ENCODE measurements at regions not wholly inside any gene's neighbourhood (a gene's known extent, or its start where the extent isn't known, plus 50 kb on each side); places are given as distances from the start of the nearest gene placed in this dataset.

DNA sequence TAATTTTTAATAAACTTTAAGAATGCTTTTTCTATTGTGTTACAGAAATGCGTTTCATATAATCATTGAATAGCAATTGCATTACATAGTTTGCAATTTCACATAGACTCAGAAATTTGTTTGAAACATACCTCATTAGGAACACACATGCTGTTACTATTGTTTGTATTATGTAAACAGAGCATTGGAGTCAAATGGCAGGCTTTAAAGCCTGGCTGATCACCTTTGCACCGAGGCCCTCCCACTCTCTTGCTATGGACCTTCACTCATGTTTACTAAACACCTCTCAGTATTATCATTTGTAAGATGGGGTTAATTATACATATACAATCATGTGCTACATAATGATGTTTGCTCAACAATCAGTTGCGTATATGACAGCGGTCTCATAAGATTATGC, 203.6 kb upstream of the NPSR1 start:
- no peaks in the 10 kb centered on the region for H3K4me1 Mint-ChIP-seq (ENCODE audit: low read depth)
- no peak for DNase-seq (ENCODE audit: low spot score)
- H3K27me3 Mint-ChIP-seq (ENCODE audit: low read depth), result no peaks in the 10 kb centered on the region
- H3K4me3 Mint-ChIP-seq, result no peak overlapping the region
- no peaks in the 10 kb centered on the region for H3K36me3 Mint-ChIP-seq (ENCODE audit: low read depth)
- H3K27ac Mint-ChIP-seq, result no peak overlapping the region
- peaks cover 25% of the 10 kb centered on the region for H3K9me3 Mint-ChIP-seq

DNA sequence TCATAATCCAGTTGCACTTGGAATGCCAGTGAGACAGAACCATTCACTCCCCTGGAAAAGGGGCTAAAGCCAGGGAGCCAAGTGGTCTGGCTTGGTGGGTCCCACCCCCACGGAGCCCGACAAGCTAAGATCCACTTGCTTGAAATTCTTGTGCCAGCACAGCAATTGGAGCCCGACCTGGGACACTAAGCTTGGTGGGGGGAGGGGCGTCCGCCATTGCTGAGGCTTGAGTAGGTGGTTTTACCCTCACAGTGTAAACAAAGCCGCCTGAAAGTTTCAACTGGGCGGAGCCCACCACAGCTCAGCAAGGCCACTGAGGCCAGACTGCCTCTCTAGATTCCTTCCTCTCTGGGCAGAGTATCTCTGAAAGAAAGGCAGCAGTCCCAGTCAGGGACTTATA, 200.7 kb upstream of the NPSR1 start:
- H3K4me1 Mint-ChIP-seq (ENCODE audit: low read depth), result no peaks in the 10 kb centered on the region
- DNase-seq (ENCODE audit: low spot score), result no peak
- no peak overlapping the region for H3K4me3 Mint-ChIP-seq
- peaks cover 27% of the 10 kb centered on the region for H3K9me3 Mint-ChIP-seq
- H3K36me3 Mint-ChIP-seq (ENCODE audit: low read depth), result no peaks in the 10 kb centered on the region
- no peaks in the 10 kb centered on the region for H3K27me3 Mint-ChIP-seq (ENCODE audit: low read depth)
- no peak overlapping the region for H3K27ac Mint-ChIP-seq

DNA sequence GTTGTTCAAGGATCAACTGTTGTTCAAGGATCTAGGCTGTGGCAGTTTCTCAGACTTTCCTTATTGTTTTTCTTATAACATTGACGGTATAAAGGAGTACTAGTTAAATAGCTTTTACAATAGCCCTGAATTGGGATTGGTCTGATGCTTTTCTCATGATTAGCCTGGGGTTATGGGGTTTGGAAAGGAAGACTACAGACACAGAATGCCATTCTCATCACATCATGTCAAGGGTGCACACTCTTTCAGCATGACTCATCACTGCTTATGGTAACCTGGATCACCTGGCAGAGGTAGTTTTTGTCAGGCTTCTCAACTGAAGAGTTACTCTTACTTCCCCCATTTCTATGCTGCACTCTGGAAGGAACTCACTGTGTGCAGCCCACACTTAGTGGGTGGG, 194.2 kb upstream of the NPSR1 start:
- H3K27me3 Mint-ChIP-seq (ENCODE audit: low read depth), result no peaks in the 10 kb centered on the region
- no peaks in the 10 kb centered on the region for H3K36me3 Mint-ChIP-seq (ENCODE audit: low read depth)
- no peak for DNase-seq (ENCODE audit: low spot score)
- H3K4me1 Mint-ChIP-seq (ENCODE audit: low read depth), result no peaks in the 10 kb centered on the region
- H3K9me3 Mint-ChIP-seq, result peaks cover 38% of the 10 kb centered on the region
- H3K4me3 Mint-ChIP-seq, result no peak overlapping the region
- no peak overlapping the region for H3K27ac Mint-ChIP-seq

DNA sequence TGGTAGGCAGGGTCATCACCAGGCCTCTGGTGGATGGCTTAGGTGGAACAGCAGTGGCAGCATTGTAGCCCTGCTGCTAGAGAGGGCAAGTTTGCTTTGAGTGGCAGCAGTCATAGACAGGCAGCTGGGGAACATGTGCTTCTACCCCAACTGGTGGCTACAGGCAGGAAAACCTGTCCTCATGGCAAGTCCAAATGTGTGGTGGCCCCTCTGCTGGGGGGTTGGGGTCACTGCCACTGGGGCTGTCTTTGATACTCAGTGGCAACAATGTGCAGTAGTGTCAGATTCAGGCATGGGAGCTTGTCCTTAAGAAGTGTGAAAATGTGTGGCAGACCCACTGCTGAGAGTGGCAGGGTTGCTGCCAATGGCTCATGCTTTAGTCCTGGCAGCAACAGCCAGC, 186.2 kb upstream of the NPSR1 start:
- Mint-ChIP-seq H3K4me3 (no peak overlapping the region), H3K36me3 (ENCODE audit: low read depth) (no peaks in the 10 kb centered on the region), H3K27ac (no peak overlapping the region), H3K9me3 (peaks cover 33% of the 10 kb centered on the region), H3K27me3 (ENCODE audit: low read depth) (no peaks in the 10 kb centered on the region), H3K4me1 (ENCODE audit: low read depth) (no peaks in the 10 kb centered on the region)
- DNase-seq (ENCODE audit: low spot score), result no peak

DNA sequence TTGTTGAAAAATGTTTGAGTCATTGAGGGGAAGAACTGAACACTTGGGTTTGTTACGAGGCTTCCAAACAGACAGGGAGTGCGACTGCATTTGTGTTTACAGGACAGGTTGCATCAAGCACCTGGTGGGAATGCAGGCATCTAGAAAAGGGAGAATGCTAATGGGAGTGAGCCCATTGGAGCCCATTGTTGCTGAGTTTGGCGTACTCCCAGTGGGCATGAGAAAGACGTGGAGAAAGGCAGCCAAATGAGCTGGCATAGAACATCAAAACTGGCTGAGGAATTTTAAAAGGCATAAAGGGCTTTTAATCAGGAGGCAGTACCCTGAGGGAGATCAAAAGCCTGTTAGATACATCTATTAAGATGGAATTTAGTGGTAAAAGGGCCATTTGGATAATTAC, 171.6 kb upstream of the NPSR1 start:
- no peak for DNase-seq (ENCODE audit: low spot score)
- H3K4me3 Mint-ChIP-seq, result no peak overlapping the region
- no peaks in the 10 kb centered on the region for H3K27me3 Mint-ChIP-seq (ENCODE audit: low read depth)
- H3K36me3 Mint-ChIP-seq (ENCODE audit: low read depth), result no peaks in the 10 kb centered on the region
- H3K27ac Mint-ChIP-seq, result no peak overlapping the region
- H3K9me3 Mint-ChIP-seq, result peaks cover 35% of the 10 kb centered on the region
- no peaks in the 10 kb centered on the region for H3K4me1 Mint-ChIP-seq (ENCODE audit: low read depth)

DNA sequence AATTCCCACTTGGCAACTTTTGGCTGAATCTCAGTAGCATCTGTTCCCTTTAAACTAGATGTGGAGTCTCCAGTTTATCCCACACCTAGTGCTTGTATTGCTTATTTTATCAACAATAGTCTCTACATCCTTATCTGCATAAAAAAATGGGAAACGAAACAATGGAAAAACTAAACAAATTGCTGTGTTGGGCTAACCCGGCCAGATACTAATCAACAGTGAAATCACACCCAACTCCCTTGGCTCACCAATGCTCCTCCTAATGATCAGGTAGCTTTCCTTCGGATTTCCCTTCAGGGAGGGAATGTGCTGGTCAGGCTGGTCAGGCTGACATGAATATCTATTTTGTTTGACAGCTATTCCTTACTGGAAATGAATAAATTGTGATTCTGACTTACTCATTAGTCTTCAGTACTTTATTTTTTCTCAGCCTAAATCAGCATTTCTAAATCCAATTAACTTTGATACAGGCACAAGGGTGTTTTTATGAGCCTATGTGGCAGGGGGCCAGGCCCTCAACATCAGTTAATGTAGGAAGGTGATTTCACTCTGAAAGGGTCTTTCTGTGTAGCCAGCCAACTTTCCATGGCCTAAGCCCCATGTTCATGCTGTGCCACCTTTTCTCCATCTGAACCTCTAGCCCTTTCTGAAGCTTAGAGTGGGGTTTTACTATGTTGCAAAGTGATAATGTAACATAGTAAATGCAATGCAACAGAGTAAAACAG, 170.5 kb upstream of the NPSR1 start:
- Mint-ChIP-seq H3K9me3 (peaks cover 38% of the 10 kb centered on the region), H3K4me3 (no peak overlapping the region), H3K4me1 (ENCODE audit: low read depth) (no peaks in the 10 kb centered on the region), H3K36me3 (ENCODE audit: low read depth) (no peaks in the 10 kb centered on the region), H3K27me3 (ENCODE audit: low read depth) (no peaks in the 10 kb centered on the region), H3K27ac (no peak overlapping the region)
- DNase-seq (ENCODE audit: low spot score), result no peak

DNA sequence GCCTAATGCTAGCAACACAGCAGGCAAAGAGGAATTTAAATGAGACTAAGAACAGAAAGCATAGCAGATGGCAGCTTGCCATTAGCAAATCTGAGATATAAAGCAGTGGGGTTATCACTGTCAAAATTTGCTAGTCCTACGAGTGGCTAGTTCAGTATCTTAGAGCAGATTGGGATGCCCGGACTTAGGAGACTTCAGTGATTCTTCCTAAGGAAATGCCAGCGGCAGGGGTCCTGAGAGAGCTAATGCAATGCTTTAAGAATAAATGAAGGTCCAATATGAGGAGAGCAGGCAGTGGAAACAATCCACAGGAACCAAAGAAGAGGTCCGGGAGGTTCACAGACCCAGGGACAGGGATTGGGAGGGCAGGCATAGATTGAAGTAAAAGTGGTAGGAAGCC, 169.3 kb upstream of the NPSR1 start:
- no peak overlapping the region for H3K4me3 Mint-ChIP-seq

DNA sequence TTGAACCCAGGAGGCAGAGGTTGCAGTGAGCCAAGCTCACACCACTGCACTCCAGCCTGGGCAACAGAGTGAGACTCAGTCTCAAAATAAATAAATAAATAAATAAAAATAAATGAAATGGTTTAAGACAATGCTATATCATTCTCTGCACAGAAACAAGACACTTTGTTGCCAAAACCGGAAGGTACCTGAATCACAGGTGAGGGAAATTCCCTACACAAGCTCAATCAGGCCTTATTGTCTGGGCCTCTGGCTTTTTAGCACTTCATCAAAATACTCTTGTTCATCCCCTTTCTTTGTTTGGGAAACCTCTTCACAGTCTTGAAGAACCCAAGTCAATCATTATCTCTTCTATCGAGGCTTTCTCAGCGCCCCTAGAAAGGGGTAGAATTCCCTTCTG, 166.1 kb upstream of the NPSR1 start:
- no peaks in the 10 kb centered on the region for H3K36me3 Mint-ChIP-seq (ENCODE audit: low read depth)
- H3K9me3 Mint-ChIP-seq, result peaks cover 31% of the 10 kb centered on the region
- no peak overlapping the region for H3K27ac Mint-ChIP-seq
- H3K27me3 Mint-ChIP-seq (ENCODE audit: low read depth), result no peaks in the 10 kb centered on the region
- no peaks in the 10 kb centered on the region for H3K4me1 Mint-ChIP-seq (ENCODE audit: low read depth)
- DNase-seq (ENCODE audit: low spot score), result no peak
- H3K4me3 Mint-ChIP-seq, result no peak overlapping the region

More for the DNA sequence above, 169.3 kb upstream of the NPSR1 start:
- Mint-ChIP-seq H3K27me3 (ENCODE audit: low read depth) (no peaks in the 10 kb centered on the region), H3K27ac (no peak overlapping the region), H3K36me3 (ENCODE audit: low read depth) (no peaks in the 10 kb centered on the region), H3K4me1 (ENCODE audit: low read depth) (no peaks in the 10 kb centered on the region), H3K9me3 (peaks cover 39% of the 10 kb centered on the region)
- DNase-seq (ENCODE audit: low spot score), result no peak

DNA sequence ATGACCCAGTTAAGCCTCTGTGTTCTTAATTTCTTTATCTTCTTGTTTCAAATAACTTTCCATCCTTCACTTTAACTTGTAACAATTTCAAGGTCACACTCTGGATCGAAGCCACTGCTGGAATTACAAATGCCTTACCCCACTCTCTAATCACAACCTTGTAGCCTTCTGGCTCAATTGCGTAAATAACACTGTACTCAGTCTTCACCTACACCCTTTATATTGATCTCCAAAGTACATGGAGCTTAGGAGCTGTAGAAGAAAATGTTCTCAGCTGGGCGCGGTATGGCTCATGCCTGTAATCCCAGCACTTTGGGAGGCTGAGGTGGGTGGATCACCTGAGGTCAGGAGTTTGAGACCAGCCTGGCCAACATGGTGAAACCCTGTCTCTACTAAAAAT, 164.3 kb upstream of the NPSR1 start:
- DNase-seq (ENCODE audit: low spot score), result no peak
- Mint-ChIP-seq H3K9me3 (peaks cover 27% of the 10 kb centered on the region), H3K27me3 (ENCODE audit: low read depth) (no peaks in the 10 kb centered on the region), H3K4me1 (ENCODE audit: low read depth) (no peaks in the 10 kb centered on the region), H3K36me3 (ENCODE audit: low read depth) (no peaks in the 10 kb centered on the region), H3K4me3 (no peak overlapping the region), H3K27ac (no peak overlapping the region)

DNA sequence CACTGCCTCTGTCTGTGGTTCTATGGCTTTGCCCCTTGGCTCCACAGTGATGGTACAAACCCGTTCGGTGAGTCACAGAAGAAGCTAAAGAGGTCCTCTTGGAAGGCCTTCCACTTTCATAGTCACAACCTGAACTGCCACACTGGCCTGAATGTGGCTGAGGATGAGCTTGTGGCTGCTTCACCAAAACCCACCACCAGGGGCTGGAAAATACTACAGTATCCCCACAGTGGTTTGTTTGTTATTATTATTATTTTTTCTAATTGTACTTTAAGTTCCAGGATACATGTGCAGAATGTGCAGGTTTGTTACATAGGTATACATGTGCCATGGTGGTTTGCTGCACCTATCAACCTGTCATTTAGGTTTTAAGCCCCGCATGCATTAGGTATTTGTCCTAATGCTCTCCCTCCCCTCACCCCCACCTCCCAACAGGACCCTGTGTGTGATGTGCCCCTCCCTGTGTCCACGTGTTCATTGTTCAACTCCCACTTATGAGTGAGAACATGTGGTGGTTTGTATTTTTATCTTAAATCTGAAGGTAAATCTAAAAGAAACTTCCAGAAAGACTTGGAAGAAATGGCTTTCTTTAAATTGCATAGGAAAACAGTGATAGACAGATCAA, 160.8 kb upstream of the NPSR1 start:
- Mint-ChIP-seq H3K36me3 (ENCODE audit: low read depth) (no peaks in the 10 kb centered on the region), H3K27me3 (ENCODE audit: low read depth) (no peaks in the 10 kb centered on the region), H3K27ac (no peak overlapping the region), H3K4me3 (no peak overlapping the region), H3K4me1 (ENCODE audit: low read depth) (no peaks in the 10 kb centered on the region), H3K9me3 (peaks cover 11% of the 10 kb centered on the region)
- no peak for DNase-seq (ENCODE audit: low spot score)

DNA sequence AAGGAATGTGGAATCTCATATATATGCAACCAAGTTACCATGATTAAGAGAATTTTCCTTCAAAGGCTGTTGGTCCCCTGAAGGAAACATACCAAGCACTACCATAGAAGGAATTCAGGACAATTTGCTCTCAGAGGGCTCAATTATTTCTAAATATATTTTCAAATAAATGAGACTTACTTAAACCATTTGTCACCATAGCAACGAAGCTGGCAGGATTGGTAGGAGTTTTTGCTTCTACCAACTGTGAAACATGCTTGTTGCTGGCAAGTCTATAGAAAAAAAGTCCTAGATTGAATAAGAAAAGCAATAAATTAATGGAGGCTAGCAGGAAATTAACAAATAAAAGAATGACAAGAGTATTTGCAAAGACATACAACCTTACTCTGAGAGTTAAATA, 156.9 kb upstream of the NPSR1 start:
- no peak for DNase-seq (ENCODE audit: low spot score)
- H3K9me3 Mint-ChIP-seq, result no peaks in the 10 kb centered on the region
- H3K27ac Mint-ChIP-seq, result no peak overlapping the region
- no peaks in the 10 kb centered on the region for H3K36me3 Mint-ChIP-seq (ENCODE audit: low read depth)
- H3K4me3 Mint-ChIP-seq, result no peak overlapping the region
- no peaks in the 10 kb centered on the region for H3K27me3 Mint-ChIP-seq (ENCODE audit: low read depth)
- no peaks in the 10 kb centered on the region for H3K4me1 Mint-ChIP-seq (ENCODE audit: low read depth)

DNA sequence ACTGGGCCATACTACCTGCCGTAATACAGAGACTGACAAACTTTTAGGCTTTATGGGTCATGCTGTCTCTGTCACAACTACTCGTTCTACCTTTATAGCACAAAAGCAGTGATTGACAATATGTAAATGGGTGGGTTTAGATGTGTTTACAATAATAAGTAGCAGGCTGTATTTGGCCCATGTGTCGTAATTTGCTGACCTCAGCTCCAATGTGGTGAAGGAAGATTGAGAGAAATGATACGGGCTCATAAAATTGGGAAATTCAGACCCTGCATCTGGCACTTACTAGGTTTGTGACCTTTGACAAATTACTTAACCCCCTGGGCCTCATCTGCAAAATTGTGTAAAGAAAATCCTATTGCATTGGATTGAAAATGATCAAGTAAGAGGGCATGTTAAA, 150.8 kb upstream of the NPSR1 start:
- peaks cover 6% of the 10 kb centered on the region for H3K9me3 Mint-ChIP-seq
- H3K4me3 Mint-ChIP-seq, result no peak overlapping the region
- no peak overlapping the region for H3K27ac Mint-ChIP-seq
- H3K36me3 Mint-ChIP-seq (ENCODE audit: low read depth), result no peaks in the 10 kb centered on the region
- no peaks in the 10 kb centered on the region for H3K4me1 Mint-ChIP-seq (ENCODE audit: low read depth)
- no peak for DNase-seq (ENCODE audit: low spot score)
- H3K27me3 Mint-ChIP-seq (ENCODE audit: low read depth), result no peaks in the 10 kb centered on the region

DNA sequence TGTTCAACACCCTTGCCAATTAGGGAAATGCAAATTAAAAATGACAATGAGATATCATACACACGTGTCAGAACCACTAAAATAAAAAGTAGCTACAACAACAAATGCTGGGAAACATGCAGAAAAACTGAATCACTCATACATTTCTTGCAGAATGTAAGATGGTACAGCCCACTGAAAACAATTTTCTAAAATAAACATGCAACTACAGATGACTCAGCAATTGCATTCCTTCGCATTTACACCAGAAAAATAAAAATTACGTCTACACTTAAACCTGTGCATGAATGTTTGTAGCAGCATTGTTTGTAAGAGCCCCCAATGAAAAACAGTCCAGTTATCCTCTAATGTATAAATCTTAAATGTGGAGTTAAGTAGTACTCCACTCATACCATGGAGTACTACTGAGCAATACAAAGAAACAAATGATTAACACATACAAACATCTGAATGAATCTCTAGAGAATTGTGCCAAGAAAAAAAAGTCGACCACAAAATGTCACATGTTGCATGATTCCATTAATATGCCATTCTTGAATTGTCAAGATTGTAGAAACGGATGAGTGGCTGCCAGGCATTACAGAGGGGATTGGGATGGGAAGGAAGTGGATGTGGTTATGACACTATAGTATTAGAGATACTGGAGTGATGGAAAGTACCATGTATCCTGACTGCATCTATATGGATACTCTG, 134.6 kb upstream of the NPSR1 start:
- H3K9me3 Mint-ChIP-seq, result peaks cover 33% of the 10 kb centered on the region
- H3K27ac Mint-ChIP-seq, result no peak overlapping the region
- H3K27me3 Mint-ChIP-seq (ENCODE audit: low read depth), result no peaks in the 10 kb centered on the region
- no peak for DNase-seq (ENCODE audit: low spot score)
- no peak overlapping the region for H3K4me3 Mint-ChIP-seq
- H3K4me1 Mint-ChIP-seq (ENCODE audit: low read depth), result no peaks in the 10 kb centered on the region
- H3K36me3 Mint-ChIP-seq (ENCODE audit: low read depth), result no peaks in the 10 kb centered on the region

DNA sequence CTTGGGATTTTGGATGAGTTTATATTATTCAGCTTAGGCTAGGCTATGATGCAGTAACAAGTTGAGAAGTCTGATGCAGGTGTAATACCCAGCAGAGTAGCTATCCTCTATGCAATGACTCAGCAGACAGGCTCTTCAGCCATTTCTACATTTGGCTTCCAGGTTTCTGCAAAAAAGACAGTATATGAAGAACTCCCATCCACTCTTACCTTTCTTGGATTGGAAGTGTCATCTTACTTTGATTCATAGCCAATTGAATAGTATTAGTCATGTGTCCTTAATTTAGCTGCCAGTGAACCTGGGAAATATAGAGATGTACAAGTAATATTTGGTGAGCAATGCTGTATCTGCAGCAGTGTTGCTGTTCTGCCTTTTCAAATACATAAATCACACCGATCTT, 127.8 kb upstream of the NPSR1 start:
- peaks cover 23% of the 10 kb centered on the region for H3K9me3 Mint-ChIP-seq
- no peak overlapping the region for H3K27ac Mint-ChIP-seq
- H3K36me3 Mint-ChIP-seq (ENCODE audit: low read depth), result no peaks in the 10 kb centered on the region
- H3K27me3 Mint-ChIP-seq (ENCODE audit: low read depth), result no peaks in the 10 kb centered on the region
- no peak overlapping the region for H3K4me3 Mint-ChIP-seq
- DNase-seq (ENCODE audit: low spot score), result no peak
- H3K4me1 Mint-ChIP-seq (ENCODE audit: low read depth), result no peaks in the 10 kb centered on the region

Data from T-helper 2 cell treated with Interferon-gamma antibody and Interleukin-4, amounts not matched to agents 5 μg/mL and 100 μg/mL, for 36 hours (primary cell).